ENCODE measurements at regions not wholly inside any gene's neighbourhood (a gene's known extent, or its start where the extent isn't known, plus 50 kb on each side); places are given as distances from the start of the nearest gene placed in this dataset.

GRCh38 chr1:5291889-5292288, 637.5 kb downstream of the AJAP1 start:
- H4K20me1 ChIP-seq (ENCODE audit: control insufficient read depth, extremely low read depth, insufficient read depth, low read length), result no peaks in the 10 kb centered on the region
- H3K4me3 ChIP-seq (replicated peaks in 1 of 4; ENCODE audit: control extremely low read depth in 1 of 4, insufficient read depth in 1 of 4, low read depth in 3 of 4, low read length in 4 of 4), result no peak overlapping the region
- H3K36me3 ChIP-seq (ENCODE audit: control insufficient read depth, insufficient read depth, low read length), result no peaks in the 10 kb centered on the region
- H3K9ac ChIP-seq (ENCODE audit: insufficient read depth, low read length), result no peak overlapping the region
- TF ChIP-seq CTCF (conservative IDR thresholded peaks at IDR 0.05 in 1 of 2, IDR thresholded peaks at IDR 0.05 in 1 of 2; ENCODE audit: low read depth in 1 of 2, low read length in 2 of 2) (no peak), EZH2 (IDR thresholded peaks at IDR 0.05; ENCODE audit: low read length, missing control alignments) (no peak)
- no peaks in the 10 kb centered on the region for H3K27me3 ChIP-seq (ENCODE audit: control insufficient read depth, insufficient read depth, low read length)
- no peak overlapping the region for H3K27ac ChIP-seq (ENCODE audit: insufficient read depth, low read length)
- H3K4me2 ChIP-seq (ENCODE audit: extremely low read depth, insufficient read depth, low read length), result no peak overlapping the region
- no peak overlapping the region for H2AFZ ChIP-seq (ENCODE audit: low read length)
- no peaks in the 10 kb centered on the region for H3K9me3 ChIP-seq (ENCODE audit: control insufficient read depth, insufficient read depth, low read depth, low read length)
- H3K79me2 ChIP-seq (ENCODE audit: control insufficient read depth, insufficient read depth, low read length), result no peaks in the 10 kb centered on the region
- no peaks in the 10 kb centered on the region for H3K4me1 ChIP-seq (ENCODE audit: control insufficient read depth, extremely low read depth, insufficient read depth, low read length)
- DNase-seq (ENCODE audit: low read depth in 2 of 2), result no peak

- no peak overlapping the region for H3K9ac ChIP-seq (ENCODE audit: insufficient read depth, low read length)
- H3K9me3 ChIP-seq (ENCODE audit: control insufficient read depth, insufficient read depth, low read depth, low read length), result no peaks in the 10 kb centered on the region
- H3K4me2 ChIP-seq (ENCODE audit: extremely low read depth, insufficient read depth, low read length), result no peak overlapping the region
- H3K27ac ChIP-seq (ENCODE audit: insufficient read depth, low read length), result no peak overlapping the region
- no peaks in the 10 kb centered on the region for H4K20me1 ChIP-seq (ENCODE audit: control insufficient read depth, extremely low read depth, insufficient read depth, low read length)
- no peak overlapping the region for H3K4me3 ChIP-seq (replicated peaks in 1 of 4; ENCODE audit: control extremely low read depth in 1 of 4, insufficient read depth in 1 of 4, low read depth in 3 of 4, low read length in 4 of 4)
- TF ChIP-seq EZH2 (IDR thresholded peaks at IDR 0.05; ENCODE audit: low read length, missing control alignments), result no peak
- no peak for TF ChIP-seq CTCF (conservative IDR thresholded peaks at IDR 0.05 in 1 of 2, IDR thresholded peaks at IDR 0.05 in 1 of 2; ENCODE audit: low read depth in 1 of 2, low read length in 2 of 2)
- H3K27me3 ChIP-seq (ENCODE audit: control insufficient read depth, insufficient read depth, low read length), result no peaks in the 10 kb centered on the region
- no peak overlapping the region for H2AFZ ChIP-seq (ENCODE audit: low read length)
- no peaks in the 10 kb centered on the region for H3K36me3 ChIP-seq (ENCODE audit: control insufficient read depth, insufficient read depth, low read length)
- DNase-seq (ENCODE audit: low read depth in 2 of 2), result no peak
- no peaks in the 10 kb centered on the region for H3K79me2 ChIP-seq (ENCODE audit: control insufficient read depth, insufficient read depth, low read length)
- H3K4me1 ChIP-seq (ENCODE audit: control insufficient read depth, extremely low read depth, insufficient read depth, low read length), result no peaks in the 10 kb centered on the region
Measured at GRCh38 chr1:5287178-5288150, 633.1 kb downstream of the AJAP1 start.

GRCh38 chr1:5286244-5286643, 631.8 kb downstream of the AJAP1 start:
- Histone ChIP-seq H3K4me1 (ENCODE audit: control insufficient read depth, extremely low read depth, insufficient read depth, low read length) (no peaks in the 10 kb centered on the region), H3K79me2 (ENCODE audit: control insufficient read depth, insufficient read depth, low read length) (no peaks in the 10 kb centered on the region), H3K9me3 (ENCODE audit: control insufficient read depth, insufficient read depth, low read depth, low read length) (no peaks in the 10 kb centered on the region), H4K20me1 (ENCODE audit: control insufficient read depth, extremely low read depth, insufficient read depth, low read length) (no peaks in the 10 kb centered on the region), H3K27me3 (ENCODE audit: control insufficient read depth, insufficient read depth, low read length) (no peaks in the 10 kb centered on the region), H2AFZ (ENCODE audit: low read length) (no peak overlapping the region), H3K36me3 (ENCODE audit: control insufficient read depth, insufficient read depth, low read length) (no peaks in the 10 kb centered on the region), H3K9ac (ENCODE audit: insufficient read depth, low read length) (no peak overlapping the region), H3K4me2 (ENCODE audit: extremely low read depth, insufficient read depth, low read length) (no peak overlapping the region), H3K4me3 (replicated peaks in 1 of 4; ENCODE audit: control extremely low read depth in 1 of 4, insufficient read depth in 1 of 4, low read depth in 3 of 4, low read length in 4 of 4) (no peak overlapping the region), H3K27ac (ENCODE audit: insufficient read depth, low read length) (no peak overlapping the region)
- DNase-seq (ENCODE audit: low read depth in 2 of 2), result no peak
- TF ChIP-seq CTCF (conservative IDR thresholded peaks at IDR 0.05 in 1 of 2, IDR thresholded peaks at IDR 0.05 in 1 of 2; ENCODE audit: low read depth in 1 of 2, low read length in 2 of 2) (no peak), EZH2 (IDR thresholded peaks at IDR 0.05; ENCODE audit: low read length, missing control alignments) (no peak)

All from fibroblast of lung (primary cell).